AG04449 (cell line): ENCODE measurements at regions not wholly inside any gene's neighbourhood (a gene's known extent, or its start where the extent isn't known, plus 50 kb on each side); places are given as distances from the start of the nearest gene placed in this dataset.

ENCODE experiments used
- CTCF ChIA-PET: fragments of 350-600 bp; formaldehyde crosslinking; extraction: SDS; loops from one replicate; lab custom pipeline; 2021; ENCODE audit warnings: antibody characterized with exemption; lab: Yijun Ruan, JAX
- POLR2A ChIA-PET: fragments of 400-600, 350-600 bp; formaldehyde crosslinking; extraction: SDS; loops from one replicate; lab custom pipeline; 2020; ENCODE audit warnings: antibody characterized with exemption, inconsistent platforms; lab: Yijun Ruan, JAX
- DNase-seq: peaks from one replicate; pipeline ENCODE4 v3.0.0-alpha.2; 2010; ENCODE audit warnings: low read depth, low spot score
- H3K4me3 ChIP-seq: 2 replicates; pipeline ENCODE4 v1.5.1; 2011; ENCODE audit warnings: low read depth, mild to moderate bottlenecking, control low read depth, low read length
- CTCF ChIP-seq: IDR thresholded peaks from one replicate; pipeline ENCODE4 v1.5.1; 2011; ENCODE audit warnings: mild to moderate bottlenecking, moderate library complexity, low read length, control low read depth, inconsistent platforms; ENCODE audit not compliant: insufficient read depth; ENCODE audit errors: missing control alignments

- no peak overlapping the region for H3K4me3 ChIP-seq
- ChIA-PET CTCF (no interaction called here), POLR2A (no interaction called here)
- TF ChIP-seq CTCF: no peak
- no peak for DNase-seq
These were observed 953.9 kb downstream of the GBE1 start for GRCh38 chr3:80807577-80807976.

DNA sequence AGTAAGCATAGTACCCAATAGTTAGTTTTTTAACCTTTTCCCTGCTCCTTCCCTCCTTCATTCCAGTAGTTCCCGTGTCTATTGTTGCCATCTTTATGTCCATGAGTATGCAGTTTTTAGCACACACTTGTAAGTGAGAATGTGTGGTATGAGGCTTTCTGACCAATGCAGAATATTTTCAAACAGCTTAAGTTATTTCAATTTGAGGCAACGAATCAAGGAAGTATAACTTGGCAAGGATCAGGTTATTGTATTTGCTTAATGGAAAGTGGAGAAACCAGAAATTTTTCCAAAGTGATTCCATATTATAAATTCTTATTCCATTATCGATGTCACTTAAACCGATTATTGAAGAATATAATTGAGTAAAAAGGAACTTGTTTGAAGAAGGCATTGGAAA, 954.8 kb downstream of the GBE1 start:
- ChIA-PET POLR2A (no interaction called here), CTCF (no interaction called here)
- H3K4me3 ChIP-seq: no peak overlapping the region
- TF ChIP-seq CTCF: no peak
- DNase-seq: no peak

- no peak overlapping the region for H3K4me3 ChIP-seq
- ChIA-PET CTCF (no interaction called here), POLR2A (no interaction called here)
- DNase-seq: no peak
- TF ChIP-seq CTCF: no peak
These were observed 972.5 kb downstream of the GBE1 start for GRCh38 chr3:80788914-80789313.

GRCh38 chr3:80785875-80786274, 975.6 kb downstream of the GBE1 start:
- no peak for TF ChIP-seq CTCF
- CTCF ChIA-PET: no interaction called here
- POLR2A ChIA-PET: no interaction called here
- H3K4me3 ChIP-seq: no peak overlapping the region
- DNase-seq: no peak

- POLR2A ChIA-PET: no interaction called here
- no peak for DNase-seq
- CTCF ChIA-PET: no interaction called here
- no peak overlapping the region for H3K4me3 ChIP-seq
- no peak for TF ChIP-seq CTCF
These were observed 976.0 kb downstream of the GBE1 start for GRCh38 chr3:80785475-80785874.

- no peak for TF ChIP-seq CTCF
- ChIA-PET POLR2A (no interaction called here), CTCF (no interaction called here)
- no peak overlapping the region for H3K4me3 ChIP-seq
- DNase-seq: no peak
These were observed 990.4 kb downstream of the GBE1 start for GRCh38 chr3:80771085-80771484.
